Uterus (tissue), 2 donors: ENCODE measurements at regions not wholly inside any gene's neighbourhood (a gene's known extent, or its start where the extent isn't known, plus 50 kb on each side); places are given as distances from the start of the nearest gene placed in this dataset.

ENCODE experiments used
- CTCF ChIP-seq, 4 experiments: fragments of 200-600 bp in 2 of 4; fragments of 450-650 bp in 2 of 4; sonication (generic) in 2 of 4; IDR thresholded peaks; one replicate each; pipeline ENCODE4 v1.5.1; 2016 to 2019; ENCODE audit warnings: antibody characterized with exemption in 4 of 4, mild to moderate bottlenecking in 2 of 4, moderate library complexity in 1 of 4
- POLR2A ChIP-seq, 2 donors: fragments of 450-650 bp; IDR thresholded peaks; one replicate each; pipeline ENCODE4 v1.6.1; 2016; ENCODE audit warnings: antibody characterized with exemption in 2 of 2, mild to moderate bottlenecking in 1 of 2, moderate library complexity in 1 of 2

DNA sequence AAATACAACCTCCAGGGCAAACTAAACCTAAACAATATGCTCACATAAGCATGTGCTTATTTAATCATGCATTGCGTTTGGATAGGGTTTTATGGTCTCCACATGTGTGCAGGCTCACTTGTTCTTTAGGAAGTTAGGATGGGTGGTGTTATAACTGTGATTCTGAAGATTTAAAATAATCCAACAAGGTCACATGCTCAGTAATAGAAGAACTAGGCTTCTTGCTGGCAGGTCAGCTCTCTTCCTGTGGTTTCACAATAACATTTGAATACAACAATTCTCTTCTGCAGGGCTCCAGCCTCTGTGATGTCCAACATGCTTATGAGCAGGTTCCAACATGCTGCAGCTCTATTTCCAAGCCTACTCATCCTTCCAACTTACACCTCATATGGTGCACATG lies 84.0 kb downstream of the MYL12B start:
- TF ChIP-seq CTCF (IDR thresholded peaks at IDR 0.05) (no peak), POLR2A (IDR thresholded peaks at IDR 0.05) (no peak)
